Uterus (tissue), 3 donors: ENCODE measurements at regions not wholly inside any gene's neighbourhood (a gene's known extent, or its start where the extent isn't known, plus 50 kb on each side); places are given as distances from the start of the nearest gene placed in this dataset.

ENCODE experiments used
- DNase-seq, 2 donors: peaks; one replicate each; pipeline ENCODE4 v3.0.0-alpha.2; 2019 to 2020
- H3K27ac ChIP-seq, 2 donors: fragments of 200-600 bp; sonication (generic); 1 replicate in 1 of 2; 2 replicates in 1 of 2; pipeline ENCODE4 v1.5.1; 2016 to 2018
- H3K27me3 ChIP-seq, 2 donors: fragments of 200-600 bp; sonication (generic); one replicate each; pipeline ENCODE4 v1.5.1; 2018 to 2019; ENCODE audit warnings: control low read depth in 1 of 2
- H3K36me3 ChIP-seq, 2 donors: fragments of 200-600 bp; sonication (generic); one replicate each; pipeline ENCODE4 v1.5.1; 2019; ENCODE audit warnings: control low read depth in 1 of 2
- H3K4me1 ChIP-seq, 2 donors: fragments of 200-600 bp; sonication (generic); one replicate each; pipeline ENCODE4 v1.5.1; 2018 to 2019; ENCODE audit warnings: control low read depth in 1 of 2
- H3K4me3 ChIP-seq, 2 donors: fragments of 200-600 bp; sonication (generic); 1 replicate in 1 of 2; 2 replicates in 1 of 2; pipeline ENCODE4 v1.5.1; 2018 to 2019; ENCODE audit warnings: mild to moderate bottlenecking in 1 of 2
- H3K9me3 ChIP-seq, 2 donors: fragments of 200-600 bp; sonication (generic); one replicate each; pipeline ENCODE4 v1.5.1; 2019; ENCODE audit warnings: control low read depth in 1 of 2
- CTCF ChIP-seq, 4 experiments: fragments of 200-600 bp in 2 of 4; fragments of 450-650 bp in 2 of 4; sonication (generic) in 2 of 4; IDR thresholded peaks; one replicate each; pipeline ENCODE4 v1.5.1; 2016 to 2019; ENCODE audit warnings: antibody characterized with exemption in 4 of 4, mild to moderate bottlenecking in 2 of 4, moderate library complexity in 1 of 4
- POLR2A ChIP-seq, 2 donors: fragments of 450-650 bp; IDR thresholded peaks; one replicate each; pipeline ENCODE4 v1.6.1; 2016; ENCODE audit warnings: antibody characterized with exemption in 2 of 2, mild to moderate bottlenecking in 1 of 2, moderate library complexity in 1 of 2
- intact Hi-C: fragments of 100-400 bp; cut with DNase I; formaldehyde crosslinking; loops from one replicate; pipeline ENCODE4 v1.15.1; 2023; ENCODE audit warnings: low total_unique reads
- donor health status: DM: yes; HTN: yes; CAD: no.

GRCh38 chr1:191662746-191663145, 495.5 kb upstream of the RGS18 start:
- H3K27me3 ChIP-seq, result no peaks in the 10 kb centered on the region
- TF ChIP-seq POLR2A (IDR thresholded peaks at IDR 0.05) (no peak), CTCF (IDR thresholded peaks at IDR 0.05) (no peak)
- H3K4me1 ChIP-seq, result no peaks in the 10 kb centered on the region
- intact Hi-C loops, result no loop called here
- no peak overlapping the region for H3K4me3 ChIP-seq
- H3K9me3 ChIP-seq, result no peaks in the 10 kb centered on the region
- no peak overlapping the region for H3K27ac ChIP-seq
- DNase-seq, result no peak
- H3K36me3 ChIP-seq, result peaks cover 0 to 3% of the 10 kb centered on the region in 2 donors

- DNase-seq, result no peak
- Histone ChIP-seq H3K4me3 (no peak overlapping the region), H3K36me3 (peaks cover 0 to 3% of the 10 kb centered on the region in 2 donors), H3K9me3 (no peaks in the 10 kb centered on the region), H3K27me3 (no peaks in the 10 kb centered on the region), H3K27ac (no peak overlapping the region), H3K4me1 (no peaks in the 10 kb centered on the region)
- no peak for TF ChIP-seq CTCF (IDR thresholded peaks at IDR 0.05)
- no peak for TF ChIP-seq POLR2A (IDR thresholded peaks at IDR 0.05)
- intact Hi-C loops, result no loop called here
Observed at GRCh38 chr1:191668525-191668924, 489.7 kb upstream of the RGS18 start.

- Histone ChIP-seq H3K27ac (no peak overlapping the region), H3K36me3 (peaks cover 0 to 3% of the 10 kb centered on the region in 2 donors), H3K9me3 (no peaks in the 10 kb centered on the region), H3K4me3 (no peak overlapping the region), H3K4me1 (no peaks in the 10 kb centered on the region), H3K27me3 (no peaks in the 10 kb centered on the region)
- TF ChIP-seq CTCF (IDR thresholded peaks at IDR 0.05) (no peak), POLR2A (IDR thresholded peaks at IDR 0.05) (no peak)
- intact Hi-C loops, result no loop called here
- no peak for DNase-seq
Observed at GRCh38 chr1:191669629-191670028, 488.6 kb upstream of the RGS18 start.

- no peaks in the 10 kb centered on the region for H3K27me3 ChIP-seq
- no peaks in the 10 kb centered on the region for H3K9me3 ChIP-seq
- no peaks in the 10 kb centered on the region for H3K4me1 ChIP-seq
- H3K27ac ChIP-seq, result no peak overlapping the region
- TF ChIP-seq CTCF (IDR thresholded peaks at IDR 0.05) (no peak), POLR2A (IDR thresholded peaks at IDR 0.05) (no peak)
- no peak overlapping the region for H3K4me3 ChIP-seq
- intact Hi-C loops, result no loop called here
- DNase-seq, result no peak
- H3K36me3 ChIP-seq, result no peaks in the 10 kb centered on the region
Observed at GRCh38 chr1:191671236-191671635, 487.0 kb upstream of the RGS18 start.

- Histone ChIP-seq H3K9me3 (no peaks in the 10 kb centered on the region), H3K4me3 (no peak overlapping the region), H3K36me3 (no peaks in the 10 kb centered on the region), H3K27ac (no peak overlapping the region), H3K27me3 (no peaks in the 10 kb centered on the region), H3K4me1 (no peaks in the 10 kb centered on the region)
- no peak for DNase-seq
- TF ChIP-seq CTCF (IDR thresholded peaks at IDR 0.05) (no peak), POLR2A (IDR thresholded peaks at IDR 0.05) (no peak)
- intact Hi-C loops, result no loop called here
Observed at GRCh38 chr1:191674626-191675179, 483.6 kb upstream of the RGS18 start.
